ENCODE measurements at regions not wholly inside any gene's neighbourhood (a gene's known extent, or its start where the extent isn't known, plus 50 kb on each side); places are given as distances from the start of the nearest gene placed in this dataset.

DNA sequence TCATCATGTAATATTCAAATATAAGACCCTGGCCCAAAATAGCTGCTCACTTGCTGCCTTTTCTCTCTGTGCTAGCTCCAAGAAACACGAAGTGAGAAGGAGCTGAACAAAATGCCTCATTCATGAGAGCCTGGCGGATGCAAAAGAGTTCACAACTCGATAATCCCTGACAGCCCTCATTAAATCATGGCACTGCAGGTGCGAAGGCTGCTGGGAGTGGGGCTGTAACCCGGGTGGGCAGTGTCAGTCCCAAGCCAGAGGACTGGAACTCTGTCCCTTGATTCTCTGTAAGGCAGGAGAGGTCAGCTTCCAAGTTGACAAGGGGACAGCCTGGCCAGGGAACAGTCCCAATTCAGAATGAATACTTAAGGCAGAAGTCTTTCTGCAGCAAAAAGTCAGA, 318.5 kb downstream of the CDC5L start:
- in situ Hi-C loops (cut with HindIII; ENCODE audit: low pct_unique_long_range_greater_than_20kb, low sequenced_read_pairs) = no loop called here
- DNase-seq (ENCODE audit: low read depth) = no peak

DNA sequence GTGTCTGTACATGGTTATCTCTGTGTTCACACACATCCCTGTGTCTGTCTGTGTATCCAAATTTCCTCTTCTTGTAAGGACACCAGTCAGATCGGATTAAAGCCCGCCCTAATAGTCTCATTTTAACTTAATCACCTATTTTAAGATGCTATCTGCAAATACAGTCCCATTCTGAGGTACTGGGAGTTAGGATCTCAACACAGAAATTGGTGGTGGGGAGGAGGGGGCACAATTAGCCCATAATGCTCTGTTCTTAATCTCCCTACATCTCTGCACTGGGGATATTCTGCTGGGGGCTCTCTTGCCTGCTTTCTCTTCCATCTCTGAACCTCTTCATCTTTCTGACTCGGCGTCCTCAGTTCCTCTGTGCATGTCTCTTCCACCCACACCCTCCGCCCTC, 320.7 kb downstream of the CDC5L start:
- no peak for DNase-seq (ENCODE audit: low read depth)
- in situ Hi-C loops (cut with HindIII; ENCODE audit: low pct_unique_long_range_greater_than_20kb, low sequenced_read_pairs) = no loop called here

DNA sequence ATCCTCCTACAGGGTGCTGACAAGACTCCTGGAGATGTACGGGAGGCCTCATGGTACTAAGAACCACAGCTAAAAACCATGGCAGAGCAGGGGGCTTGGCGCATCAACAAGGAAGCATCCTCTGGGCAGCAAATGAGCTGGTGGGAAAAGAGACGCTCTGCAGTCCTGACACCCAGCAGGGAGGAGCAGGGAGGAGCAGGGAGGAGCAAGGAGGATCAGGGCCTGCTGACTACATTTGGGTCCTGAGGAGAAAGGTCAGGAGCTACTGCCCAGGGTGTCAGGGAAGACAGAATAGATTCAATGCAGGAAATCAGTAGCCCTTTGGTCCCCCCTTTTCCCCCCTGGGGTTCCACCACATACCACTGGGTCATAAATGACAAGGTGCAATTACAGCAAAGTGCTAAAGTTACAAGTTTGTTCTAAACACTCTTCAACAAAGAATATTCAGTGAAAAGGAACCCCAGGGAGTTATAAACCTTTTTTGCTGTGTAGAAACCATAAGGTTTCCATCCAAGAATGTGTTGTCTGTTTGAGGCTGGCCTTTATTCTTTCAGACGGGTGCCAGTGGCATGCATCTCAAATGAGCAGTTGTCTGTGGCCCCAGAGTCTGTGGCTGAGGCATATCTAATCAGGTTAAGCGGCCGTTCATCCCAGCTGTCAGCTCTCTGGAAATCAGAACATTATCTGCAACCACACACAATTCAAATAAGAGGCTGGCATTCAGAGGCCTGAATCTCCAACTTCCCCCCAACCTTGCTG, 325.0 kb downstream of the CDC5L start:
- in situ Hi-C loops (cut with HindIII; ENCODE audit: low pct_unique_long_range_greater_than_20kb, low sequenced_read_pairs) = no loop called here
- no peak for DNase-seq (ENCODE audit: low read depth)

DNA sequence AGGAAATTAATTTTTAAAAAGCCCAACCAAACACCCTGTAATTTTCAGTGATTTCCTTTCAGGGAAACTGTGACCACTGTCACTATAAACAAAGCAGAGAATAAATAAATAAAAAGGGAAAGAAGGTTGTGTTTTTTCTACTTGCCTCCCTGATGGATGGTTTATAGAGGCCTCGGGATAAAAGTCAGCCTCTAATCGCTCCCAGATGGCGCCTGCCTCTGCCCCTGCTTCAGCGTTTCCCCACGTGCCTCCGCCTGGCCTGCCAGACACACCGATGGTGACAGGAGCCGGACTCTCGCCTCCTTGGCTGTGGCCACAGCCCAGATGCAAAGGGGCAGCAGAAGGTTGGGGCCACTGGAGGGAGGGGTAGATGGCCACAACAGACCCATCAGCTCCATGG, 327.7 kb downstream of the CDC5L start:
- no peak for DNase-seq (ENCODE audit: low read depth)
- in situ Hi-C loops (cut with HindIII; ENCODE audit: low pct_unique_long_range_greater_than_20kb, low sequenced_read_pairs) = no loop called here

DNA sequence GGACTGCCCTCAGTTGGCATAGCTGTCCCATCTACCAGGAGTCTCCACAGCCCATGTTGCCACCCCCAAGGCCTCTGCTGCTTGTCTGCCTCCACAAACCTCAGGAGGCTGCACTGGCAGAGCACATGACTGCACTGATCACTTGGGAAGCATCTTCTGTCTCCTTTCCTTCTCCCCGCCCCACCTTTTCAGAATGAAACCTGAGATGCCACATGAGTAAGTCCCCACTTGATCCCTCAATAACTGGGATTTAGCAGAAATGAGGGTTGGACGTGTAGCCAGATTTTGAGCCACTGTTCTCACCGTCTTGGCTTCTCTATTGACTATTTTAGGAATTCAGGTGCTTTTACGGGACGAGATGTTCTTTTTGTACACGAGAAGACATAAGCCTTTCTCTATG, 328.4 kb downstream of the CDC5L start:
- DNase-seq (ENCODE audit: low read depth) = no peak
- in situ Hi-C loops (cut with HindIII; ENCODE audit: low pct_unique_long_range_greater_than_20kb, low sequenced_read_pairs) = no loop called here

DNA sequence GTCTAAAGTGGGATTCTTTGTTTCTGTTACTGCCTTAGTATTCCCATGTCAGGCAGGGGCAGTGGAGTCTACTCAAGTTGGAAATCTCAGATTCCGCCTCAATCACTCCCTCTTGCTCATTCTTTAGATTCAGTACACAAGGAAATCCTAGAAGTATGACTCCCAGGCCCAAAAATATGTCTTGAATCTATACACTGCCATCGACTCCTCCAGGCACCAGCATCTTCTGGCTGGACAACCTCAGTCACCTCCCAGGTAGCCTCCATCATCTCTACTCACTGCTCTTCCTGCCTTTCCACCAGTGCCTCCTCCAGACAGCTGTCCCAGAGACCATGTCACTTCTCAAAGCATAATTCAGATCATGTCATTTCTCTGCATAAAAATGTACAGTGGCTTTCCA, 329.9 kb downstream of the CDC5L start:
- in situ Hi-C loops (cut with HindIII; ENCODE audit: low pct_unique_long_range_greater_than_20kb, low sequenced_read_pairs) = no loop called here

DNA sequence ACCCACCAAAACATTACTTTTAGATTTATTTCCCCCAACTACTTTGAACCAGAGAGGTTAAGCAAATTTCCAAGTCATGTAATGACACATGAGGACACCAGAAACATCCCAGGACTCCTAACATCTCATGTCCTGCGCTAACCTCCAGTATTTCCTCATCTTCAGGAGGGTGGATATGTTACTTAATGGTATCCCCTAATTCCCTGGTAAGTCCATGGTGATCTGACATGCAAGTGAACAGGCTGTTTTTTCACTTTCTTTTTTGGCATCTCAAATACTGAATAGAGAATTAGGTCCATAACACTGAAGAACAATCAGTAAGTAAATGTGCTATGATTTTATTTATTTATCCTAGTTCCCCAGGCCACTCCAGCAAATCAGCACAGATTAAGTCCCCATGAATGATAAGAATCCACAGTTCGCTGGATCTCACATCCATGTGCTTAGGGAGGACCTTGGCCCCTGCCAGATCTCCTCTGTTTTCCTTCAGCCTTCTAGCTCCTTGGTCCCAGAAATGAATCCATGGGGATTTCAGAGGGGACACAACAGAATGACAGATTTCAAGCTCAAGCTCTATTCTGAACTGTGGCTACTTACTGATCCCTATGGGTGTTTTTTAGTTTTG, 334.6 kb downstream of the CDC5L start:
- no peak for DNase-seq (ENCODE audit: low read depth)
- in situ Hi-C loops (cut with HindIII; ENCODE audit: low pct_unique_long_range_greater_than_20kb, low sequenced_read_pairs) = no loop called here

More for the DNA sequence above, 329.9 kb downstream of the CDC5L start:
- no peak for DNase-seq (ENCODE audit: low read depth)

DNA sequence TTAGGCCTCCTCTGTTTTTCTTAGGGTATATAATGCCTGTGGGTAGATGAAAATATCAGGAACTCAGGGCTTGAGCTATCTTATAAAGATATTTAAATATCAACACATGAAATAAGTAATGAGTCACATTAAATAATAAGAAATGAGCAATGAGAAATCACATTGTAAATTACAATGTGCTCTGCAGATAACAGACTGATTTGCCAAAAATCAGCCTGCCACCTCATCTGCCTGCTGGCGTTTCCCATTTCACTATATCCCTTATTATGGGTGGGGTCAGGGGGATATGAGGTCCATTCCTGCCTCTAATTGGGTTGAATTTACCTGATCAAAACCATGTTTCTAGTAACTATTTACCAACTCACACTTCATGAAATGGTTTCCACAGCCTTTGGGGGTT, 335.2 kb downstream of the CDC5L start:
- no peak for DNase-seq (ENCODE audit: low read depth)
- in situ Hi-C loops (cut with HindIII; ENCODE audit: low pct_unique_long_range_greater_than_20kb, low sequenced_read_pairs) = no loop called here

DNA sequence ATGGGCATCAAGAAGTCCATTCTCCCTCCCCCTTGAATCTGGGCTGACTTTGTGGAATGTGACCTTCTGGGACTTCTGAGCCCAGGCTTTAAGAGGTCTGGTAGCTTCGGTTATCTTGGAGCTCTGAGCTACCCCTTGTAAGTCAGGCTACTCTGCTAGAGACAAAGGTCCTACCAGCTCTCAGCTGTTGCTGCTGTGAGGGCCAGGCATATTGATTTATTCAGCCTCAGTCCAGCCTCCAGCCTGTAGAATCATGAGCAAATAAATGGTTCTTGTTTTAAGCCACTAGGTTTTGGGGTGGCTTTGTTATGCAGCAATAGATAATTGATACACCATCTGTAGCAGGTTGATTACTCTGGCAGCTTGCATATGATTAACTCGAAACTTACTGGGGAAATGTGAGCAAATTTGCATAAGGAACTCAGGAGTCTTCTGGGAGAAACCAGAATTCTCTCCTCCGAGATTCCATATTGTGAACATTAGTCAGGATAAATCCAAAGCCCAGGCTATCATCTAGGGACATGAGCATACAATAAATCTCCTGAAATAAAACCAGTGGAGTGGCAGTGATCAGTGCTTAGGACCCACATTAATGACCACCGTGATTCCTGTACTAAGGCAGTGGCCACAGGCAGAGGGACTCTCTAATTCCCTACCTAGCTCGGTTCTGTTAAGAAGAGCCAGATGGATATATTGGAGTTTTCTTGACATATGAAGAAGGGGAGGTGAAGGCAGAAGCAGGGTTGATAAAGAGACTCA, 336.1 kb downstream of the CDC5L start:
- no peak for DNase-seq (ENCODE audit: low read depth)
- in situ Hi-C loops (cut with HindIII; ENCODE audit: low pct_unique_long_range_greater_than_20kb, low sequenced_read_pairs) = no loop called here

DNA sequence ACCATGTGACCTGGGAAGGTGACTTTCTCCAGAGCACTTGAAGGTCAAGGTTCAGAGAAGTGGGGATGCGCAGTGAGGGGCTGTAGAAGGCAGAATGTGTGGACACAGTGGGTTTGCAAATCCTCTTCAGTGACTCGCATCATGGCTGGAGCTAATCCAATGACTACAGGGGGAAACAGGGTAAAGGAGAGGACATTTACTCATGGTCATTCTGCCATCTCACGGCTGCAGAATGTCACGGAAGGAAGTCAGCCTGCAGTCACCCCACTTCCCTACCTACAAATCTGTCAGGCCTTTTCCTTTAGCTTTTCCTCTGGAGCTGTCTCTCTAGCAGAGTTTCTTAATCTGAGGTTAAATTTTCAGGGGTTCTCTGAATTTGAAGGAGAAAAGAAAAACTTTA, 337.6 kb downstream of the CDC5L start:
- DNase-seq (ENCODE audit: low read depth) = no peak

DNA sequence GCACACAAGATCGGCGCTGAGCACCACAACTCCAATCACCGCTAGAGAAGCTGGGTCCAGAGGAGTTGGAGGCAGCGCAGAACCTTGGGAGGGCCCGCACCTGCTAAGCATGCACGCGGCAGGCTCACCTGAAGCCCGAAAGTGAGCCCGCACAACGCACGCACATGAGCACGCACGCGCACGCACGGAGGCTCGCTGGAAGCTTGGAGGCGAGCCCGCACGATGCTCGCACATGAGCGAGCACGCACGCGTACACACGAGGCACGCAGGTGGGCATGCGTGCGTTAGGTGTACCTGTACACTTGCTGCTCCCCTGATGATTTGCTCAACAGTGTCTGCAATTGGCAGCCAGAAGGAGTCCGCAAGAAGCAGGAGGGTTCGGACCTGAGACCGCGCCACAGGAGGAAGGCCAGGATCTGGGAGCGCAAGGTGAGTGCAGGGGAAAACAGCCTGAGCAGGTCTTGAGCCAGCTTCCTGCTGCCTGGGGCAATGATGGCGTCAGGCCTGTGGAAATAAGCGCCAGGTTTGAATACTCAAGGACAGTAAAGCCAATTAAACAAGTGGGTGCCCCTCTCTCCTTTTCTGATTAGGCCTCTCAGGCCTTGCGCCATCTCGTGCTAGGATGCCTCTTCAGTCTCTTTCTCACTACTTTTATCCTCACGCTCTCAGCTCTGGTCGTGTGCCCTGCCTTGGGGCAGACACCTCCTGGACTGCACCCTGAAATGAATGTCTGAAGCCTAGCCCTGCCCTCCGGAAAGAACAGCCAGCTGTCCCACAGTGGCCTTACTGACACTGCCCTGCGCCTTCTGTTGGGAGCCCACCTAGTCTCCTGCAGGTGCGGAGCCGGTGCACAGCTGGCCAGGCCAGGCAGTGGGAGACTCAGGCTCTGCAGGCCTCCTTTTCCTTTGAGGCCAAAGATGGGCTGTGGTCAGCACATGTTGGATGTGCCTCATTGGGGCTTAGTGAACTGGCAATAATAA, 340.4 kb downstream of the CDC5L start:
- no peak for DNase-seq (ENCODE audit: low read depth)
- in situ Hi-C loops (cut with HindIII; ENCODE audit: low pct_unique_long_range_greater_than_20kb, low sequenced_read_pairs) = no loop called here

More for the DNA sequence above, 337.6 kb downstream of the CDC5L start:
- in situ Hi-C loops (cut with HindIII; ENCODE audit: low pct_unique_long_range_greater_than_20kb, low sequenced_read_pairs) = no loop called here

DNA sequence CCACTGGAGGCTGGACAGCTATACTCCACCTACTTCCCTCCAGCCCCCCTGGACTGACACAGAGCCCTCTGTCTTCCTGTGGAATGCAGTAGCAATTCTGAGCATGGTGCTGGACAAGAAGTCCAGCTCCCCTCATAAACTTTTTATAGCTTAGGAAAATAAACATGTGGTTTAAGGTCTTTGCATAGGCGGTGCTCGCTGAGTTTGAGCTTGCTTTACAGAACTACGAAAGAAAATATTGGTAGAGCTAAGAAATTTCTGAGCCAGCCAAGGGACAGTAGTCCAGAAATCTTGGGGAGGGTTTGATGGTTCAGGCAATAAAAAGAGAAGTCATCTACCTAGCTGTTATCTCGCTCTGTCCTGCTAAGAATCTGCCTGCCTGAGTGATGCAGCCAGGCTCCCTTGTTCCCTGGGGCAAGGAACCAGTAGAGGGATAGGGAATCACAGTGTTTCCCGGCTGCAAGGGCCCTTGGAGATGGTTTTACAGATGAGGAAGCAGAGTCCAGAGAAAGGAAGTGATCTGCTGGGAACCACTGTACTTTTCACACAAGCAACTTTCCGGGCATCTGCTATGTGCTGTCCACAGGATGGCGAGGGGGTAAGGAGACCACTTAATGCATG, 343.4 kb downstream of the CDC5L start:
- peak; percentile 30 for DNase-seq (ENCODE audit: low read depth)
- in situ Hi-C loops (cut with HindIII; ENCODE audit: low pct_unique_long_range_greater_than_20kb, low sequenced_read_pairs) = no loop called here

DNA sequence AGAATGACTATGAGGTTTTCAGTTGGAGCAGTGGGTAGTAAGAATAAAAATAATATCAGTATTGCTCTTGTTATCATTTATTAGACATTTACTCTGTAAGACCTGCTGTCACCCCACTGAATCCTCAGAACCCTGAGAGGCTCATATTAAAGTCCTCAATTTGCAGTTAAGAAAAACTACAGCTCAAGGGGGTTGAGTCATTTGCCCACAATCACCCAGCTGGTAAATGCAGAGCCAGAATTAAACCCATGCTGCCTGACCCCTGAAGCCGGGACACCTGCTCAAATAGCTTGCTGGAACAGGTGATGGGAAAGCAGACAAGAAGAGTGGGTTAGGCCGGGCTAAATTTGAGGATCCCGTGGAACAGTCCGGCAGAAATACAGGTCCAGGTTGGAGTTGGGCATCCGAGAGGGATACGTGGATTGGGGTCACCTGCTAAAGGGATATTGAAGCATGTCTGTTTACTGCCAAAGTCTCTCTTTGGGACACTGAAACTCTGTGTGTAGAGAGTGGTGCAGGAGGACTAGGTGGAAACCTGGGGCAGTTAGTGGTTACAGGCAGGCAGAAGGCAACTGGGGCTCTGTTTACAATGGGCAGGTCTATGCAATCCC, 344.1 kb downstream of the CDC5L start:
- DNase-seq (ENCODE audit: low read depth) = no peak
- in situ Hi-C loops (cut with HindIII; ENCODE audit: low pct_unique_long_range_greater_than_20kb, low sequenced_read_pairs) = no loop called here

DNA sequence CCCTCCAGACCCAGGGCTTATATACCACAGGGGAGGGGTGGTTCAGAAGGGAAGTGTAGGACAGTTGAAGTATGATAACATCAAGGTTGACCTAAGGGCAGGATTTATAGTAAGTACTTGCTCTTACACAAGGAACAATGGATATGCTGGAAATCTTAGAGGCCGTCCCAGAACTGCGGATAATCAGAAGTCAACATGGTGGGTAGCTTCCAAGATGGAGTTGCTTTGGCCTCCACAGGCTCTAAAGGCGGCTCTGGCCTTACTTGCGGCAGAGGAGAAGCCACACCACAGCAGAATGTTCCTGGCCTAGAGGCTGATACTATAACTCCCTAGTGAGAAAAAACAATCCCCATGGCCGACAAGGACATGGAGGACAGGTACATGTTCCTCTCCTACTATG, 344.7 kb downstream of the CDC5L start:
- no peak for DNase-seq (ENCODE audit: low read depth)
- in situ Hi-C loops (cut with HindIII; ENCODE audit: low pct_unique_long_range_greater_than_20kb, low sequenced_read_pairs) = no loop called here

DNA sequence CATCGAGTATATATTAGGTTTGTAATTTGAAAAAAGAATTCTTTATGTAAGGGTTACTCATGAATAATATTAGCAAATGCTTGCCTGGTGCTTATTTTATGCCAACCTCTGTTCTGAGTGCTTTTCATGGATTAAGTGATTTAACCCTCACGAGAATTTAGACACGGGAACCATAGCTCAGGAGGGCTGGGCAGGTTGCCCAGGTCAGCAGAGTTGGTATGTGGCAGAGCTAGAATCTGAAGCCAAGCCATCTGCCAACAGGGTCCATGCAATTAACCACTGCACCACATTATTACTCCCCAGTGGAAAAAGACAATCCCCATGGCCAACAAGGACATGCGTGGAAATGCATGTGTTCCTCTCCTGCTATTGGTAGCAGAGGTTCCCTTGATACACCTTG, 345.6 kb downstream of the CDC5L start:
- DNase-seq (ENCODE audit: low read depth) = no peak
- in situ Hi-C loops (cut with HindIII; ENCODE audit: low pct_unique_long_range_greater_than_20kb, low sequenced_read_pairs) = no loop called here

DNA sequence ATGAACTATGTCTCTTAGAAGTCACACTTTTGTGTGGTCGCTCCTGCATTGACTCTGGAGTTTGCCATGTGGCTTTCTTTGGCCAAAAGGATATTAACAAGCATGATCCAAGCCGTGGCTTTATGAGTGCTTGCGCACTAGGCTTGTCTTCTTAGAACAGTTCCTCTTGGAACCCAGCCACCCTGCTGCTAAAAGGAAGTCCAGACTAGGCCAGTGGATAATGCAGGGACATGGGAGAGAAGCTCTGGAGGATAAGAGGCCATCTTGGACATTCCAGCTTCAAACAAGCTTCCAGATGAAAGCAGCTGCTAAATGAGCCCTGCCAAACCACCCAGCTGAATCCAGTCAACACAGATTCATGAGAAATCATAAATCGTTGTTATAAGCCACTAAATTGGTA, 346.4 kb downstream of the CDC5L start:
- DNase-seq (ENCODE audit: low read depth) = no peak
- in situ Hi-C loops (cut with HindIII; ENCODE audit: low pct_unique_long_range_greater_than_20kb, low sequenced_read_pairs) = no loop called here

DNA sequence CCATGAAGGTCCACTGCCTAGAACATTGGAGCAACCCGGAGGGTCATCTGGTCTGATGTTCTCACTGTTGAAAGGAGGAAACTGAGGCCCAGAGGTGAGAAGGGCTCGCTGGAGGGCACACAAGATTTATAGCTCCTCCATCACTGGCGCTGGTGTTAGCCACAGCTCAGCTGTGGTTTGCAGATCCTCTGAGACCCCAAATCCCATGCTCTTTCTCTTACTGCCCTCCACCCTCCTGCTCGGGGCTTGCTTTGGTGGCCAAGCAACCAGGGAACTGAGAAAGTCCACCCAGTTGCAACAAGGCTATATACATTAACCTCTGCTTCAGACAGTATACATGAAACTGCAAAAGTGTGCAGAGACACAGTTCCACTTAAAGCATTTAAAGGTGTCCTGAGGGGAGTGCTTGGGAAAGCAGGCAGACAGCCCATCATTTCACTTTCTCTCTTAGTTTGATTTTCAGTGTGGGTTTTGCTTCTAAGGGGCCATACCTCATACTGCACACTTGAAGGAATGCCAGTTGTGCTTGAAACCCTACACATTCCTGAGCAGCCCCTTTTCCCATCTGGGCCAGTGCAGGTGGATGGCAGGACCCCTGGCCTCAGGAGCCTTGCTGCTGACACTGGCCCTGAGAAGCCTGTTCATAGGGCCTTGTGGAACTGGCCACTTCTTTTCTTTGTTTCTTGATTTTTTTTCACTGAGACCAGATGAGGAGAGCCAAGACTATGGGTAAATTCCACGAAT, 347.6 kb downstream of the CDC5L start:
- in situ Hi-C loops (cut with HindIII; ENCODE audit: low pct_unique_long_range_greater_than_20kb, low sequenced_read_pairs) = no loop called here
- DNase-seq (ENCODE audit: low read depth) = no peak

Measured in Caki2 (cell line).